ENCODE measurements at regions not wholly inside any gene's neighbourhood (a gene's known extent, or its start where the extent isn't known, plus 50 kb on each side); places are given as distances from the start of the nearest gene placed in this dataset.

GRCh38 chr6:138647006-138647405 is 126.6 kb upstream of the CCDC28A start:
- Histone ChIP-seq H3K9me3 (ENCODE audit: control insufficient read depth in 4 of 4, low read length in 3 of 4) (no peaks in the 10 kb centered on the region), H3K4me3 (ENCODE audit: low read depth in 1 of 3, low read length in 3 of 3) (no peak overlapping the region), H3K9ac (ENCODE audit: low read depth in 1 of 2, low read length in 2 of 2) (no peak overlapping the region), H3K4me1 (ENCODE audit: control insufficient read depth in 4 of 4, insufficient read depth in 4 of 4, low read length in 3 of 4) (peaks cover 2 to 20% (median 5%) of the 10 kb centered on the region in 4 donors), H3K27ac (ENCODE audit: low read depth in 1 of 2, low read length in 2 of 2) (no peak overlapping the region), H3K36me3 (ENCODE audit: control insufficient read depth in 4 of 4, insufficient read depth in 3 of 4, low read depth in 1 of 4, low read length in 3 of 4) (no peaks in the 10 kb centered on the region), H3K27me3 (ENCODE audit: control insufficient read depth in 4 of 4, insufficient read depth in 4 of 4, low read length in 3 of 4) (no peaks in the 10 kb centered on the region)
- TF ChIP-seq EGR1 (IDR thresholded peaks at IDR 0.05; ENCODE audit: low read depth in 2 of 2) = no peak
- no peak for TF ChIP-seq YY1 (IDR thresholded peaks at IDR 0.05)
- no peak for TF ChIP-seq HNF4G (IDR thresholded peaks at IDR 0.05)
- 45% methylated on average over 6 of the region's 6 CpGs for WGBS
- DNase-seq (ENCODE audit: low spot score) = no peak

GRCh38 chr6:138648127-138648526 is 125.4 kb upstream of the CCDC28A start:
- 98% methylated on average over 4 of the region's 4 CpGs for WGBS
- H3K27me3 ChIP-seq (ENCODE audit: control insufficient read depth in 4 of 4, insufficient read depth in 4 of 4, low read length in 3 of 4) = no peaks in the 10 kb centered on the region
- no peaks in the 10 kb centered on the region for H3K36me3 ChIP-seq (ENCODE audit: control insufficient read depth in 4 of 4, insufficient read depth in 3 of 4, low read depth in 1 of 4, low read length in 3 of 4)
- DNase-seq (ENCODE audit: low spot score) = no peak
- H3K4me1 ChIP-seq (ENCODE audit: control insufficient read depth in 4 of 4, insufficient read depth in 4 of 4, low read length in 3 of 4) = peaks cover 0 to 13% (median under 1%) of the 10 kb centered on the region in 4 donors
- H3K4me3 ChIP-seq (ENCODE audit: low read depth in 1 of 3, low read length in 3 of 3) = no peak overlapping the region
- no peaks in the 10 kb centered on the region for H3K9me3 ChIP-seq (ENCODE audit: control insufficient read depth in 4 of 4, low read length in 3 of 4)
- no peak overlapping the region for H3K9ac ChIP-seq (ENCODE audit: low read depth in 1 of 2, low read length in 2 of 2)
- no peak for TF ChIP-seq HNF4A (conservative IDR thresholded peaks at IDR 0.05)
- TF ChIP-seq GABPA (IDR thresholded peaks at IDR 0.05 in 1 of 2, conservative IDR thresholded peaks at IDR 0.05 in 1 of 2) = no peak
- no peak for TF ChIP-seq HNF4G (IDR thresholded peaks at IDR 0.05)
- TF ChIP-seq JUND (IDR thresholded peaks at IDR 0.05) = no peak
- no peak for TF ChIP-seq RXRA (IDR thresholded peaks at IDR 0.05)
- no peak for TF ChIP-seq ZBTB33 (IDR thresholded peaks at IDR 0.05)
- no peak for TF ChIP-seq SP1 (IDR thresholded peaks at IDR 0.05)
- H3K27ac ChIP-seq (ENCODE audit: low read depth in 1 of 2, low read length in 2 of 2) = no peak overlapping the region

GRCh38 chr6:138651491-138651890 is 122.1 kb upstream of the CCDC28A start:
- WGBS = 98% methylated on average over 4 of the region's 4 CpGs
- Histone ChIP-seq H3K4me3 (ENCODE audit: low read depth in 1 of 3, low read length in 3 of 3) (no peak overlapping the region), H3K27ac (ENCODE audit: low read depth in 1 of 2, low read length in 2 of 2) (no peak overlapping the region), H3K9me3 (ENCODE audit: control insufficient read depth in 4 of 4, low read length in 3 of 4) (no peaks in the 10 kb centered on the region), H3K9ac (ENCODE audit: low read depth in 1 of 2, low read length in 2 of 2) (no peak overlapping the region), H3K36me3 (ENCODE audit: control insufficient read depth in 4 of 4, insufficient read depth in 3 of 4, low read depth in 1 of 4, low read length in 3 of 4) (no peaks in the 10 kb centered on the region), H3K4me1 (ENCODE audit: control insufficient read depth in 4 of 4, insufficient read depth in 4 of 4, low read length in 3 of 4) (peaks cover 0 to 7% (median 3%) of the 10 kb centered on the region in 4 donors), H3K27me3 (ENCODE audit: control insufficient read depth in 4 of 4, insufficient read depth in 4 of 4, low read length in 3 of 4) (no peaks in the 10 kb centered on the region)
- no peak for DNase-seq (ENCODE audit: low spot score)
- TF ChIP-seq HNF4G (IDR thresholded peaks at IDR 0.05) (no peak), YY1 (IDR thresholded peaks at IDR 0.05) (no peak), RAD21 (IDR thresholded peaks at IDR 0.05) (no peak), TAF1 (conservative IDR thresholded peaks at IDR 0.05) (no peak), EGR1 (IDR thresholded peaks at IDR 0.05; ENCODE audit: low read depth in 2 of 2) (no peak), REST (IDR thresholded peaks at IDR 0.05) (no peak), FOXA2 (IDR thresholded peaks at IDR 0.05) (no peak), GABPA (IDR thresholded peaks at IDR 0.05 in 1 of 2, conservative IDR thresholded peaks at IDR 0.05 in 1 of 2) (no peak), JUND (IDR thresholded peaks at IDR 0.05) (no peak), HNF4A (conservative IDR thresholded peaks at IDR 0.05) (no peak), CTCF (IDR thresholded peaks at IDR 0.05; ENCODE audit: low read depth, low read length, missing input control) (no peak), NR2F2 (IDR thresholded peaks at IDR 0.05) (no peak), MAX (IDR thresholded peaks at IDR 0.05) (no peak), FOXA1 (IDR thresholded peaks at IDR 0.05) (no peak), ATF3 (IDR thresholded peaks at IDR 0.05) (no peak)
